Superior temporal gyrus (tissue), 1 donor: ENCODE measurements at regions not wholly inside any gene's neighbourhood (a gene's known extent, or its start where the extent isn't known, plus 50 kb on each side); places are given as distances from the start of the nearest gene placed in this dataset.

Experiments used
- DNase-seq: peaks from one replicate; pipeline ENCODE4 v3.0.0-alpha.2; 2016; ENCODE audit errors: extremely low spot score

- DNase-seq: no peak
Observed at GRCh38 chr15:73001840-73002239, 50.4 kb upstream of the NEO1 start.

GRCh38 chr15:73000293-73000692 is 52.0 kb upstream of the NEO1 start:
- no peak for DNase-seq

- DNase-seq: no peak
Observed at GRCh38 chr15:72999586-72999985, 52.7 kb upstream of the NEO1 start.

- DNase-seq: no peak
Observed at GRCh38 chr15:72998681-72999466, 53.4 kb upstream of the NEO1 start.

- no peak for DNase-seq
Observed at GRCh38 chr15:72998226-72998625, 54.0 kb upstream of the NEO1 start.

- no peak for DNase-seq
Observed at GRCh38 chr15:72995849-72996248, 56.4 kb upstream of the NEO1 start.

- no peak for DNase-seq
Observed at GRCh38 chr15:72994534-72995177, 57.6 kb upstream of the NEO1 start.

- DNase-seq: no peak
Observed at GRCh38 chr15:72992841-72993252, 59.4 kb upstream of the NEO1 start.

- DNase-seq: no peak
Observed at GRCh38 chr15:72991026-72991425, 61.2 kb upstream of the NEO1 start.

GRCh38 chr15:72983801-72984545 is 68.3 kb upstream of the NEO1 start:
- no peak for DNase-seq

GRCh38 chr15:72982714-72983113 is 69.5 kb upstream of the NEO1 start:
- DNase-seq: no peak

GRCh38 chr15:72980661-72981060 is 71.6 kb upstream of the NEO1 start:
- no peak for DNase-seq

- DNase-seq: no peak
Observed at GRCh38 chr15:72979791-72980190, 72.5 kb upstream of the NEO1 start.

GRCh38 chr15:72979308-72979707 is 73.0 kb upstream of the NEO1 start:
- no peak for DNase-seq

GRCh38 chr15:72978223-72978622 is 74.0 kb upstream of the NEO1 start:
- DNase-seq: no peak

GRCh38 chr15:72972362-72972761 is 79.9 kb upstream of the NEO1 start:
- no peak for DNase-seq

GRCh38 chr15:72971766-72972165 is 80.5 kb upstream of the NEO1 start:
- peak; percentile 41 for DNase-seq

GRCh38 chr15:72970933-72971760 is 81.1 kb upstream of the NEO1 start:
- peak; percentile 16 for DNase-seq

GRCh38 chr15:72968531-72968922 is 83.7 kb upstream of the NEO1 start:
- no peak for DNase-seq

GRCh38 chr15:72967811-72968530 is 84.3 kb upstream of the NEO1 start:
- no peak for DNase-seq

GRCh38 chr15:72967397-72967796 is 84.9 kb upstream of the NEO1 start:
- no peak for DNase-seq
